NCI-H1092 (cell line): ENCODE measurements at regions not wholly inside any gene's neighbourhood (a gene's known extent, or its start where the extent isn't known, plus 50 kb on each side); places are given as distances from the start of the nearest gene placed in this dataset.
"Not testable (repeated sequence)": the region's sequence is repeated elsewhere in the genome, so short reads cannot be mapped to it uniquely, and the experiment has no call there.

ENCODE experiments used
- DNase-seq: peaks from one replicate; lab custom pipeline; 2025; lab: John Stamatoyannopoulos, UW

DNA sequence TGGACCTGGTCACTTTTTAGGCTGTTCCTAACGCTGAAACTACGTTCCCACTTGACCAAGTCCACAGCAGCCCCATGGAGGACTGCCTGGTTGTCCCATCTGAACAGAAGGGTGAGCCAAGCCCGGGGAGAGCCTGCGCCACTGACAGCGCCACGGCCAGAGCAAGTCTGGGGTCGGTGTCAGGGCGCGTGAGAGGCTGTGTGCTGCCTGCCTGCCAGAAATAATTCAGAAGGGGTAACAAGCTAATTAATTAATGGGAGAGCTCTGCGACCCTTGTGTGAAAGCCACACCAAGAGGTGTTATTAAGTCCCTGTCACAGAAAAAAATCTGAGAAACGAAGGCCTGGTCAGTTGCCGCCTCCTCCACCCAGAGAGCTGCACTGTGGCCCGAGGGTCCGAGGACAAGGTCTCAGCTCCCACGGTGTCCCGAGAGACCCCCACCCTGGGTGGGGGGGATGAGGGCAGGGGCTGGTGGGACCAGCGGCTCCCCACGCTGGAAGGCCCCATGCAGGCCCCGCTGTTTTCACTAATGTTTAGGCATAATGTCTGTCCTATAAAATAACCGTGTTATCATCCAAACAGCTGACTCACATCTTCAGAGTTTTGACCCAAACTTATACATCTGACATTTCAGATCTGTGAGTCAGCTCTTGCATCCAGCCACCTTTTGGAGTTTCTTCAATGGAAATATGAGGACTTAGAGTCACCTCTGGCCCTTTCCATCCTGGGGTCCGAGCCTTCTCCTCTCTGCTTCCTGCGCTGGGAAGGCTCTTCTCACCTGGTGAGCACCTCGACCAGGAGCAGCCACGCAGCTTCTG, 58.5 kb downstream of the DLL1 start:
- no peak for DNase-seq

DNA sequence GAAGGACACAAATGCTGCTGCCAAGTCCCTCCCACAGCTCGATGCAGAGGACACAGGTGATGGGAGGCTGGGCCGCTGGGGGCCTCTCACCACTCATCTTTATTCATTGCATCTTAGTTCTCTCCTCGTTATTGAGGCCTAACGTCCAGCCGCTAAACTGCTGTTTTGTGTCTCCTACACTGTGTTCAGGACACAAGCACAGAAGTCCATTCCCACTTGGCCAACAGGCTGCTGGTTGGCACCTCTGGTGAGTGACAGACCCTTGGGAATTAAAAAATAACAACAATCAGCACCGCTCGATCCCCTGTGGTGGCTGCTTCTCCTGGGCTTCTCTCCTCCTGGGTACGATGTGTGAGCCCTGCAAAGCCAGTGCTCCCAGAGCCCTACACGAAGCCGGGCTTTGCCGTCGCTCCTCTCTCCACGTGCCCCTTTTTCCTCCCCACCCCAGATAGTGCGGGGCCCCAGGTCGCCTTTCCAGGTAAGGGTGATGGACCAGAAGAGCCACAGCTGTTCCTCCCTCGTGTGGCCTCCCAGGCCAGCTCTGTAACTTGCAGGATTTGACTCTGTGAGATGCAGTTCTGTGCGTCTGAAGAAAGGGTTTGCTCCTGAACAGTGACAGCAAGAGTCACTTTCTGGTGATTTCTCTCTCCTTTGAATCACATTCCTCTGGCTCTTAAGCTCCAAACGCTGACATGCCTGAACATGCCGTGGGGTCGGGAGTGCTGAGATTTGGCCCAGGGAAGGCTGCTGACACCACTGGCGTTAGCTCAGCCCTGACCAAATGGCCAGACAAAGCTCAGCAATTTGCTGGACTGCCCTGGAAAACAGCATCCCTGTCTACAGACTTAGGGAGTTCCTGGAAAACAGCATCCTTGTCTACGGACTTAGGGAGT, 59.3 kb downstream of the DLL1 start:
- DNase-seq, result peak; percentile 43

DNA sequence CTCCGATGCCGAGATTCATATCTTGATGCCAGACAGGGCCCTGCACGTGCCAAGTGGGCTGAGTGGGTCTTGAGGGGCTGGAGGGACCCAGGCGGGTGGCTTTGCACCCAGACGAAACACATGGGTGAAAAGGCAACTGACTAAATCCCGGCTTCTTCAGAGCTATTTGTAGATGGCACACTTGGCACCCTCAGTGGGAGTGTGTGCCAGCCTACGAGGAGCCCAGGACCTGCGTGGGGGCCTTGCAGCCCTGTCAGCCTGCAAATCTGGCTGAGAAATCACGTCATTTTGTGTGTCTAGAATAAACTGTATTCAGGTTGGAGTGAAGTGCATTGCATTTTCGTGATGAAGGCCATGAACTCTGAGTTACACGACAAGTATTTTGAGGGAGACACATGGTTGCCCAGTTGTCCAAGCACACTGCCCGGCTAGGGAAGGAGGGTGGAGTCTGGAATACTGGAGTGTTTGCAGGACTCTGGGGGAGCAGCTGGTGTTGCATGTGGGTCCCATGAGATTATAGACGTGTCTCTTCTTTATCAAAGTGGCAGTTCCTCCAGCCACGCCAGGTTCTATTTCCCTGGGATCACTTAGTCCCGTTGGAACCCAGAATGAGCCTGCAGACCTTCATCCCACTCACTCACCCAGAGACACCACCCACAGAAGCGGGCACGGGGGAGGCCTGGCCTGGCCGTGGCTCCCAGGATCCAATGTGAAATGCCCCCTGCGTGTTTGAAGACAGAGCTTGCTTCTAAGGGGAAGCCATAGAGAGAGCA, 60.2 kb downstream of the DLL1 start:
- no peak for DNase-seq

DNA sequence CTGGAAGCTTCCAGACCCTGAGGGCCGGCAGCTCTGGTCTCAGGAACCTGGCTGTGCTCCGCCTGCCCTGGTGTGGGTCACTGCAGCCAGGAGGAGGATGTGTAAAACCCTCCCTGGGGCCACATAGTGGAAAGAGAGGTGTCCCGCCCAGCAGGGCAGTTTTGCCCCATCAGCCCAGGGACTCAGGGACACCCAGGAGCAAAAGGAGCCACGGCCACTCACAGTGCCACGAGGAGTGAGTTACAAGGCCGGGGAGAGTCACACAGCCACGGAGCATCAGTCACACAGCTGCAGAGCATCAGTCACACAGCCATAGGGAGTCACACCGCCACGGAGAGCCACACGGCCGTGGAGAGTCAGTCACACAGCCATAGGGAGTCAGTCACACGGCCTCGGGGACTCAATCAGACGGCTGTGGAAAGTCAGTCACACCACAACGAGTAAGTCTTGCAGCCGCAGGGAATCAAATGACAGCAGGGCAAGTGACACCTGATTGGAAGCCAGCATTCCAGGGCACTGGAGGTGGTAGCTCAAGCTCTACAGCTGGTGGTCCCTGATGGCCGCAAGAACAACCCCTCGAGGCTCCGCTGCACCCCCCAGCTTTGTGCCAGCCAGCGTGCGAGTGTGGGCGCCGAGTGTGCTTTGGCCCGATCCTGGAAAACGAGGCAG, 60.9 kb downstream of the DLL1 start:
- no peak for DNase-seq

DNA sequence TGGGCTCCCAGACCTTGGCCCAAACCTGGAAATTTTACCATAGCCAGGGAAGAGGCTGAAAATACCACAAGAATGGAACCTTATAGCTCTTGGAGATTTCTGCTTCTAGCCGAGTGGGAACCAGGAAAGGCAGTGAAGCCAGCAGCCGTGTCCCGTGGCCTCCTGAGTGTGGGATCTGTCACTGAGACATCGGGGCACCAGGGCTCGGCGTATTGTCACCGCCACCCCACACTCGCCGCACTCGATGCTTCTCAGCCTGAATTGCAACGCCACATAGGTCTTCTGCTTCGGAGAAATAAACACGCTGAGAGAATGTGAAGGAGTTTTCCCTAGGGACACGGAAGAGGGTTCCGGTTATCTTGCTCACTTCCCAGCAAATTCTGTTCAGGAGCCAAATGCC, 61.5 kb downstream of the DLL1 start:
- no peak for DNase-seq

DNA sequence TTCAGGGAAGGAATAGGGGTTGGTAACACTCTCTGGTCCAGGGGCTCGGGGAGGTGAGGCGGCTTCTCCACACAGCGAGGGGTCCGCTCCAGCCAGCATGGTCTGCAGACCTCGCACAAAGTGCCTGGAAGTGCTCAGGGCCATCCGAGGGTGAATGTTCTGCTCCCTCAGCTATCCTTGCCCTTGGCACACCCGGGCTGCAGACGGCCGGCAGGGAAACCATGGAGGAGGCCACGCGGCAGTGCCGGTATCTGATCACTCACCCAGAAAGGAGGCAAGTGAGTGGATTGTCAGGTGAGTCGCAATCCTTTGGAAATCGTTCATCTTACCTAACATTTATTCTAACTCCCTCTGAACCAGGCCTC, 62.0 kb downstream of the DLL1 start:
- DNase-seq, result no peak

DNA sequence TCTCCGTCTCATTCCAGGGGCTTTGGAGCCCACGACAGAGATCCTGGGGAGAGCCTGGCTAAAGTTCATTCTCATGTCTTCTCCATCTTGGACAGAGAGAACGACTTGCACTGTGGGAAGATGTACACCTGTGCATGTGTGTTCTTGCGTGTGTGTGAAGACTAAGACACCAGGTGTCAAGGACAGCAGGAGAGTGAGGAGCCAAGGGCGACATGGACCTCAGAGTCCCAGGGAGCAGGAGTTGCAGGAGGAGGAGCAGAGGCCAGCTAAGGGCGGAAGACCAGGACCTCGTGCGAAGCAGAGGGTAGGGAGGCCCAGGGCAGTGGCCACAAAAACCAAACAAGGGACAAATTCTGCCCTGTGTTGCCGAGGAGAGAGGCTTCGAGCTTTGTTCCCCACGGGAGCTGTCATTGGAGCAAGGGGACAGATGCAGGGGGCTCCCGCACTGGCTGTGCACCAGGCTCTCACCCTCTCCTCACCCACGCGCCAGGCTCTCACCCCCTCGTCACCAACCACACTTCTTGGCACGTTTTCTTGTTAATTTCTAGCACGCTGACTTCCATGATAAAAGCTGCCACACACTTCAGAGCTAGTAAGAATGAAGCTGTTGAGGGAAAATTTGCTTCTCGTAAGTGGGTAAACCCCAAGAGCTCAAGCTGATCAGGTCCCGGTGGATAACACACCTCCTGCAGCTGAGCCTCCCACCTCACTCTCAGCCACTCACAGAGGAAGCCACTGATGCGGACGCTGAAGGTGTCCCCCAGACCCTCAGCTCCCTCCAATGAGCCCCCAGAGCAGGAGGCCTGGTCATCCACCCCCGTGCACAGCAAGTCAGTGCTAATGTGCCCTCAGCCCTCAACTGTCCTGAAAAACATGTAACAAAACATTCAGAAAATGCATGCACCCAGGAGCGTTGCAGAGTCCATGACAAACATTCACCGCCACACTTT, 62.6 kb downstream of the DLL1 start:
- no peak for DNase-seq

DNA sequence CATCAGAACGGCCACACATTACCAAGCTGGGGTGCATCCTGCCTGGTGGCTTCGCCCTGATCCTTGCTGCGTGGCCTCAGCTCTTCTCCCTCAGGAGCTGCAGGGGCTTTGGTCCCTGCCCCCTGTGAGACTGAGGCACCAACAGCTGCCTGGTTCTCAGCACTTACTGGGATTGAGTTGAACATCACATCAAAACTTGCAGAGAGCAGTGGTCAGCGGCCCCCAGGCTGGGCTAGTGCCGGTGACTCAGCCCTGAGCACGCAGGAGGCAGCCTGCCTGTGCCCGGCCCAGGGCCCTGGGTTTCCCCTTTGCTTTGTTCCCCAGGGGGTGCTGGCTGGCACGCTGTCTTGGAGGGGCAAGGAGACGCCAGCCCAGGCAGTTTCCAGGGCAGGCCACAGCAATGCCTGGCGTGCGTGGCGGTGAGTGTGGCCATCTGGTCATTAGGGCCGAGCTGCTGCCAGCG, 63.3 kb downstream of the DLL1 start:
- no peak for DNase-seq

DNA sequence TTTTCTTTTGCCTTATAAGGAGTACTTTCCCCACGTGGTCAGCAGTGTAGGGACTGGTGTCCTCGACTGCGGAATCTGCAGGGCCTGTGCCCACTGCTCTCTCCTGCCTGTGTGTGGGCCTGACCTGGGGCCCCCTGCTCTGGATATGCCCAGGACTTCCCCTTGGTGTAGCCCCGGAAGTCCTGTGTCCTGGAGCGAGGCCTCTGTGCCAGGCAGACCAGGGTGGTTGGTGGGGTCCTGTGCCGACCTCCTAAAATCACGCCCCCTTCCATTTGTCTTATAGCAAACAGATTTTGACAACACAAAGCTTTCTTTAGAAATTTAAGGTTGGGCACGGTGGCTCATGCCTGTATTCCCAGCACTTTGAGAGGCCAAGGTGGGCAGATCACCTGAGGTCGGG, 64.2 kb downstream of the DLL1 start:
- no peak for DNase-seq

DNA sequence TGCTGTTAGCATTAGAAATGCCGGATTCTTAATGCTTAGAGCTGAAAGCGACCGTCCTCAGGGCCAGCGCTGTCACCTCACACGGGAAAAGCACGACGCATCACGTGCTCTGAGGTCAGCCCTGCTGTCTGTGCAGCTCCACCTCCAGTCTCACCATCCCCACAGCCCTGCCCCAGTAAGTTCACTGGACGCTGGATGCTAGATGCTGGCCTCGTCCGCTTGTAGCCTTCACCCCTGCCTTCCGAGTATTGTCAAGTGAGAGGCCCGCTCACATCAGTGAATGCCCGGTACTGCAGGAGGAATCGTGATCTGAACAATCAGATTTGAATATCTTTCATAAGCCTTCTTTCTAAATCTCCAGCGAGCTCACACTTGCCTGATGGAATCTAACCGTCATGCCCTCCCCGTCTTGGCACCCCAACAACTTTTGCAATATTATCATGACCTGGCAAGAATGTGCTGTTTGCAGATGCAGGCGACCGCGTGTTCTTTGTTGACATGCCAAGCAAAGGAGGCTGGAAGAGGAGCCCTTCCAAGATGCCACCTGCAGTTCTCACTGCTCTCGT, 64.9 kb downstream of the DLL1 start:
- no peak for DNase-seq

DNA sequence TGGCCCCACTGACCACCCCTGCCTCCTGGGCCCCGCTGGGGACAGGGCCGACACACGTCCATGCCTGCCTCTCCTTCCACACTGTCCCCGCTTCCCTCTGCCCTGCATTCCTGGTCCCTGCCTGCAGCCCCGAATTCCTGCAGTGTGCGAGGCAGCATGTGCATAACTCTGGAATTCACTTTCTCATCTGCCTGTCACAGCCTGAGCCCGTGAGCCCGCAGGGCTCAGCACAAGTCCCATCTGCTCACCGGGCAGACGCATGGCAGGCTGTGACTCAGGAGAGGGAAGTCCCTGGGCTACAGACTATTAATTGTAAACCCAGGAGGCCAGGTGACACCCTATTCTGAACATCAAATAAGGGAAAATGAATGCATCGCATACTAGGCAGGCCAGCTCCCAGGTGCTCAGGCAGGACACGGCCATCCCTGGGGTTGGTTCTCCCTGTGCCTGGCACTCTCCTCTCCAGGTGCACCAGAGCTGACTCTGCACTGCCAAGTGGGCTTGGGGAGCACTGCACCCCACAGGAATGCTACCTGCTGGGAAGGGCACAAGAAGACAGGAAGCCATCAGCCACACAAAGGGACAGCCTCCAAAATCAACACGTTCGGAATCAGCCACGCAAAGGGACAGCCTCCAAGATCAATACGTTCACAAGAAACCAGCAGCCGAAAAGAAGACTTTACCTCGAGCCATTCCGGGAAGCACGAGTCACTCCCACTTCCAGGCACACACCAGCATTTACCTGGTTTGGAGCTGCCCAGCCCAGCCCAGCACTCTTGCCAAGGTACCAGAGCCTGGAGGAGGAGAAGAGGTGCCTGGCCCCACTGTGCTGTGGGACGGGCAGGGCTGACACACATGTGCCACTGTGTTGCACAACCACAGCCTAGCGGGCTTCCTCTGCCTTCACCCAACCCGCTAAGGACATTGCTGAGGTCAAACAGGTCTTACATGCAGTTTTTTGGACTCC, 65.9 kb downstream of the DLL1 start:
- DNase-seq, result no peak

DNA sequence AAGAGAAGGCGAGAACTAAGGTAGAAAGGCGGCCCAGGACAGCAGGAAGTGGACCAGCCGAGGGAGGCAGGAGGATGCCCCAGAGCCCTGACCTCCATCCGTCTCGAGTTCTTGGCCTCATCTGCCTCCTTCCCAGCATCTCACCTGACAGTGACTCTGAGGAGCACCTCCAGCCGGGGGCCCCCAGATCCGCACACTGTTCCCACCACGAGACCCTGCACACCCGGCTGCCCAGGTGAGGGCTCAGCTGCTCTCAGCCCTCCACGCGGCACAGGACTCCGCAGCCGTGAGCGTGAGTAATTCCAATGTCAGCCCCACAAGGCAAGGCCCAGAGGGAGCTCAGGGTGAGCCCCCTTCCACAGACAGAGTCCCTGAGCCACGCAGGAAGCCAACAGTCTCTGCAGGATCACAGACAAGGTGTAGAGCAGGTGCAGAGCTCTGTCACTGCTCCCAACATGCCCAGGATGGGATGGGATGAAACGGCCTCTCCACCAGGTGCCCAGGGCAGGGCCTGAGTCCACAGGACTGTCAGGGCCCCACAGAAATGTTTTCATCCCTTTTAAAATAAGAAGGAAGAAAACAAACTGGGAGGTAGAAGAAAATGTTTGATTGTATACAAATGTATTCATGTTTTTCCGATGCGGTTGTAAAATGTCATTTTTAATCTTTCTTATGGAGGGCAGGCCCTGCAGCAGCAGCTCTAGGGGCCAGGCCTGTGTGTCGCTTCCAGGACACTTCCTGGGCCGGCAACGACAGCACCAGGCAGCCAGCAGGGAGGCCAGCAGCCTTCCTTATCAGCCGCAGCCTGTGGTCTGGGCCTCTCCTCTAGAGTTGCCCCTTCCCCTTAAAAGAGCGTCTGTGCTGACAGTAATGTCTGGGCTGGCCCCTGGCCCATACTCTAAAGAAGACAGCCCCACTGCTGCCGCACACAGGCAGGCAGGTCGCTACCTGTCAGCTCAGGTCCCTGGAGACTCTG, 66.9 kb downstream of the DLL1 start:
- no peak for DNase-seq

DNA sequence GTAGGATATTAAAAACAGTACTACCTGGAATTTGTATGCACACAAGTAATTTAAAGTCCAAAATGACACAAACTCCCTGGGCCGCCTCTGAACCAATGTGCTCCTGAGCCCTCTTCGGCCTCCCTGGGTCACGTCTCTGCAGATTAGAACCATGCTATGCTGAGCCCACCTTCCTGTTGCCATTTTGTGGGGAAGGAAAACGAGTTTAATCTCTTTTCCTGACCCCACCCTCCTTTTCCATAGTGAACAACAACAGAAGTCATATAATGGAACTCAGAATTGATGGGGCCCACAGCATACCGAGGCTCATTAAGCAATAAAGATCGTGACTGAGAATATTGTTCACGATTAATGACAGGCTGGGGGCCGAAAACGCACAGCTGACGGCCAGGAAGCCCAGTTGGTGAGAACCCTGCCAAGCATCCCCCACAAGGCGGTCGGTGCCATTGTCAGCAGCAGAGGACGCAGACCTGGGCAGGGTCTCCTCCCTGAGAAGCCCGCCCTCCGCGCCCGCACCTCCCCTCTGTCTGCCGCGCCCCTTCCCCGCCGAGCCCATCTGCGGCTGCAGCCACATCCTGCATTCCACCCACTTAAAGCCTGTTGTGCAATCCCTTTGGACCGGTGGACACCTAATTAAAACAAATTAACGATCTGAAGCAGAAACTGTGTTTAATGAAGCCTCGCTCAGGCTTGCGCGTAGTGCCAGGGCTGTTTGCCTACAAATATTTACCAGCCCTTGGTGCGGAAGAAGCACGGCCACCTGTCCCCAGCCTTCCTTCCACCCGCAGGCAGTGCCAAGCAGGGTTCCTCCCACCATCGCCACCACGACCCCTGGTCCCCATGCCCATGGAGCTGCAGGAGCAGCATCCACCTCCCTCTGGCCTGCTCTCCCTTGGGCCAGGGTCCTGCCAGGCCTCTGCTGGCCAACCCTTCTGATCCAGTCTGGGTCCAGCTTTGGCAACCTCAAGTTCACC, 68.1 kb downstream of the DLL1 start:
- DNase-seq, result peak; percentile 71

DNA sequence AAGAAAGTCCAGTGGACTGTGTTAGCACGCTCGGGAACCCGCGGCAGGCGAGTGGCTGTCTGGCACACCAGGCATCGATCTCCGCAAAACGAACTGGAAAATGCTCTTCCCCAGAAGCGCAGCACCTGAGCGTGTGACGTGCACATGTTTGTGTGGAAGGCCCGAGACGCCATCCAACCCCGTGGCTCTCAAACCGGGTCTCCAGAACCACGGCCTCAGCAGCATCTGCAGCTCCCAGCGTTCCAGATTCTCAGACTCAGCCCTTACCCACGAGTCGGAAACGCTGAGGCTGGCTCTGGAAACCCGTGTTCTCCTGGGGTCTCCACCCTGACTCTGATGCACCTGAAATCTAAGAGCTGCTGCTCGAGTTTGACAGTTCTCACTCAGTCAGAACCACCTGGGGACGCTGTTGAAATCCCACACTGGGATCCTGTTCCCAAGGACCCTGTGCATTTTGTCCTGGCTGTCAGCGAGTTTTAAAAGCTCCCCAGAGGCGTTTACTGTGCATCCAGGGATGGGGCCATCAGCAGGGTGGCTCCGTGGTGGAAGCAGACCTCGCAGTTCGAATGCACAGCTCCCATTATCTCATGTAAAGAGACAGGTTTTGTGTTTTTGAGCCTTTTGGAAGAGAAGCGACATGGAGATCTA, 69.0 kb downstream of the DLL1 start:
- DNase-seq, result no peak

DNA sequence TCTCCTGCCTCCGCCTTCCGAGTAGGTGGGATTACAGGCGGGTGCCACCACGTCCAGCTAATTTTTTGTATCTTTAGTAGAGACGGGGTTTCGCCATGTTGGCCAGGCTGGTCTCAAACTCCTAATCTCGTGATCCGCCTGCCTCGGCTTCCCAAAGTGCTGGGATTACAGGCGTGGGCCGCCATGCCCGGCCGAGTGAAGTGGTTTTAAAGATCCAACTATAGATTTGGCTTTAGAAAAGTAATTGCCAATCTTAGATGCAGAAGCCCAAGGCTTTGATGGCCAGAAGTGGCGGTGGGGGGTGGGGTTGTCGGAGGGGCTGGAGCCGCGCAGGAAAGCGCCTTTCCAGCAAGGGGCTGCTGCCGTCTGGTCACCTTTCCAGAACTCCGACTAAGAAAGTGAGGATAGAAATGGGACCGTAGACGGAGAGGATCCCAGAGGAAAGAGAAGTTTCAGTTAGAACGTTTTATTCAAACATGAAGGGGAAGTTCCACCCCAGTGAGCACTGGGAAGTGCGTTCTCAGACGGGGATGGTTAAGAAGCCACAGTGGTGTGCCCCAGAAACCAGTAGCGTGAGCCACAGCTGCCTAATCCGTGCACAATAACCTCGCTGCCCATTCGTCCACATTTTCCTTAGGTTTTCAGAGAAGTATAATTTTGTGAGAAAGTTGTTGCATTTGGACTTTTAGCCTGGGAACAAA, 69.7 kb downstream of the DLL1 start:
- no peak for DNase-seq

DNA sequence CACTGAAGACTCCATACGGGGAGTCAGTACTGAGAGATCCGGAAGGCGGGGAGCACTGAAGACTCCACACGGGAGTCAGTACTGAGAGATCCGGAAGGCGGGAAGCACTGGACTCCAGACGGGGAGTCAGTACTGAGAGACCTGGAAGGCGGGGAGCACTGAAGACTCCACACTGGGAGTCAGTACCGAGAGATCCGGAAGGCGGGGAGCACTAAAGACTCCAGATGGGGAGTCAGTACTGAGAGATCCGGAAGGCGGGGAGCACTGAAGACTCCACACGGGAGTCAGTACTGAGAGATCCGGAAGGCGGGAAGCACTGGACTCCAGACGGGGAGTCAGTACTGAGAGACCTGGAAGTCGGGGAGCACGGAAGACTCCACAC, 77.2 kb downstream of the DLL1 start:
- DNase-seq, result not testable (repeated sequence)
